ENCODE measurements at regions not wholly inside any gene's neighbourhood (a gene's known extent, or its start where the extent isn't known, plus 50 kb on each side); places are given as distances from the start of the nearest gene placed in this dataset.

DNA sequence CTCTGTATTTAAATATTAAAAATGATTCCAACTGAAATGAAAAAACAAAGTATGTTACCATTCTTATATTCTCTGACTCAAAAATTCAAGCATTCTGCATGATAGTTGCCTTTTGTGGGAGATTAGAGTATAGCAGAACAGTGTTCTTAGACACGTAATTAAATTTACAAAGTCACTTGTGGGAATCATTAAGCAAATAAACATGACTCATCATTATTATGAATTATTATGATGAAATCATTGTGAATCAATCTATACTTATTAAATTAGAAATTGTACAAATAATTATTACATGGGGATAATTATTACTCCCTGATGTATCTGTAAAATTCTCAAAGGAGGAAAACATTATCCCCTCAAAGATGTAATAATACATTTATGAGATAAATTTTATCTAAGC is 358.9 kb upstream of the FSTL5 start:
- Histone ChIP-seq H3K79me2 (ENCODE audit: insufficient read depth, low read depth) (no peaks in the 10 kb centered on the region), H3K4me3 (IDR thresholded peaks at IDR 0.05; ENCODE audit: insufficient read depth, low read depth, low read length) (no peak overlapping the region), H3K4me2 (no peak overlapping the region), H3K27ac (no peak overlapping the region), H3K27me3 (ENCODE audit: insufficient read depth, low read depth) (no peaks in the 10 kb centered on the region), H3K36me3 (ENCODE audit: insufficient read depth) (no peaks in the 10 kb centered on the region), H2AFZ (ENCODE audit: low read depth) (no peak overlapping the region), H3K9ac (no peak overlapping the region), H3K4me1 (ENCODE audit: low read depth, poor library complexity, severe bottlenecking) (no peaks in the 10 kb centered on the region), H4K20me1 (ENCODE audit: insufficient read depth) (no peaks in the 10 kb centered on the region)
- no peak for TF ChIP-seq CTCF (conservative IDR thresholded peaks at IDR 0.05; ENCODE audit: low read depth, low read length)

- H3K9ac ChIP-seq = no peak overlapping the region
- H3K4me2 ChIP-seq = no peak overlapping the region
- no peak overlapping the region for H3K4me3 ChIP-seq (IDR thresholded peaks at IDR 0.05; ENCODE audit: insufficient read depth, low read depth, low read length)
- H3K27me3 ChIP-seq (ENCODE audit: insufficient read depth, low read depth) = no peaks in the 10 kb centered on the region
- no peaks in the 10 kb centered on the region for H3K36me3 ChIP-seq (ENCODE audit: insufficient read depth)
- H3K79me2 ChIP-seq (ENCODE audit: insufficient read depth, low read depth) = no peaks in the 10 kb centered on the region
- no peak overlapping the region for H3K27ac ChIP-seq
- no peak overlapping the region for H2AFZ ChIP-seq (ENCODE audit: low read depth)
- no peak for TF ChIP-seq CTCF (conservative IDR thresholded peaks at IDR 0.05; ENCODE audit: low read depth, low read length)
- H4K20me1 ChIP-seq (ENCODE audit: insufficient read depth) = no peaks in the 10 kb centered on the region
- H3K4me1 ChIP-seq (ENCODE audit: low read depth, poor library complexity, severe bottlenecking) = no peaks in the 10 kb centered on the region
These were observed 347.1 kb upstream of the FSTL5 start for GRCh38 chr4:162510937-162511336.

GRCh38 chr4:162510115-162510514 is 346.3 kb upstream of the FSTL5 start:
- Histone ChIP-seq H3K27ac (no peak overlapping the region), H3K4me2 (no peak overlapping the region), H3K79me2 (ENCODE audit: insufficient read depth, low read depth) (no peaks in the 10 kb centered on the region), H2AFZ (ENCODE audit: low read depth) (no peak overlapping the region), H3K4me3 (IDR thresholded peaks at IDR 0.05; ENCODE audit: insufficient read depth, low read depth, low read length) (no peak overlapping the region), H3K9ac (no peak overlapping the region), H4K20me1 (ENCODE audit: insufficient read depth) (no peaks in the 10 kb centered on the region), H3K36me3 (ENCODE audit: insufficient read depth) (no peaks in the 10 kb centered on the region), H3K4me1 (ENCODE audit: low read depth, poor library complexity, severe bottlenecking) (no peaks in the 10 kb centered on the region), H3K27me3 (ENCODE audit: insufficient read depth, low read depth) (no peaks in the 10 kb centered on the region)
- TF ChIP-seq CTCF (conservative IDR thresholded peaks at IDR 0.05; ENCODE audit: low read depth, low read length) = no peak

GRCh38 chr4:162509333-162509732 is 345.5 kb upstream of the FSTL5 start:
- Histone ChIP-seq H4K20me1 (ENCODE audit: insufficient read depth) (no peaks in the 10 kb centered on the region), H3K4me3 (IDR thresholded peaks at IDR 0.05; ENCODE audit: insufficient read depth, low read depth, low read length) (no peak overlapping the region)

More at GRCh38 chr4:162509333-162509732, 345.5 kb upstream of the FSTL5 start:
- no peak overlapping the region for H2AFZ ChIP-seq (ENCODE audit: low read depth)
- no peak overlapping the region for H3K27ac ChIP-seq
- H3K4me2 ChIP-seq = no peak overlapping the region
- no peaks in the 10 kb centered on the region for H3K4me1 ChIP-seq (ENCODE audit: low read depth, poor library complexity, severe bottlenecking)
- no peaks in the 10 kb centered on the region for H3K27me3 ChIP-seq (ENCODE audit: insufficient read depth, low read depth)
- no peak overlapping the region for H3K9ac ChIP-seq
- no peaks in the 10 kb centered on the region for H3K79me2 ChIP-seq (ENCODE audit: insufficient read depth, low read depth)
- TF ChIP-seq CTCF (conservative IDR thresholded peaks at IDR 0.05; ENCODE audit: low read depth, low read length) = no peak
- no peaks in the 10 kb centered on the region for H3K36me3 ChIP-seq (ENCODE audit: insufficient read depth)
